Right lobe of liver (tissue), 4 donors: ENCODE measurements at regions not wholly inside any gene's neighbourhood (a gene's known extent, or its start where the extent isn't known, plus 50 kb on each side); places are given as distances from the start of the nearest gene placed in this dataset.

Experiments used
- CTCF ChIP-seq, 4 donors: fragments of 200-600 bp in 3 of 4; fragments of 450-650 bp in 1 of 4; IDR thresholded peaks; one replicate each; pipeline versions ENCODE4 v1.5.1 to v1.8.0; 2016 to 2022; ENCODE audit warnings: antibody characterized with exemption in 4 of 4, mild to moderate bottlenecking in 2 of 4
- POLR2A ChIP-seq: fragments of 450-650 bp; IDR thresholded peaks from one replicate; pipeline ENCODE4 v1.6.1; 2017; ENCODE audit warnings: antibody characterized with exemption, mild to moderate bottlenecking
- donor health status: DM: no; HTN: no; CAD: no.
- donor health status: DM: no; HTN: no; CAD: no.
- donor health status: DM: no; HTN: yes; CAD: no.

DNA sequence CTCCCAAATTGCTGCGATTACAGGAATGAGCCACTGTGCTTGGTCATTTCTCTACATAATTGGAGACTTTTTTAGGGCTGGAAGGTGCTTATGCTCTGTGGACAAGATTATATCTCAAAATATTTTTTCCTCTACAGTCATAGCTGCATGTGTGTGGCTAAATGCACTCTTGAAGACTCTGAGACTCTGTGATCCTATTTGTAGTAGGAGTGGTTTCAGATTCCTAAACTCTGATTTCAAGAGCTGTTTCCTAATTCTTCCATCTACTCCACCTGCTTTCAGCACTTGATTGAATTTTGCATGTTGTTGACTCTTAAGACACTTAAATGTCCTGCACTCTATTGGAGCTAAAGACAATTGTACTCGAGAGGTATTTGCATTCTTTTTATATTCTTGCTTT is 78.0 kb downstream of the KLF5 start:
- TF ChIP-seq CTCF (IDR thresholded peaks at IDR 0.05) (no peak), POLR2A (no peak)
